Ishikawa (cell line): ENCODE measurements at regions not wholly inside any gene's neighbourhood (a gene's known extent, or its start where the extent isn't known, plus 50 kb on each side); places are given as distances from the start of the nearest gene placed in this dataset.

Source experiments
- CEBPB ChIP-seq: IDR thresholded peaks from 2 replicates; pipeline ENCODE4 v1.6.1; 2012
- CREB1 ChIP-seq: IDR thresholded peaks from 2 replicates; pipeline ENCODE4 v1.6.1; 2012; ENCODE audit warnings: low read depth
- EGR1 ChIP-seq: IDR thresholded peaks from 2 replicates; pipeline ENCODE4 v1.6.1; 2012
- EP300 ChIP-seq: IDR thresholded peaks from 2 replicates; pipeline ENCODE4 v1.6.1; 2012; ENCODE audit warnings: borderline replicate concordance
- FOXM1 ChIP-seq: IDR thresholded peaks from 2 replicates; pipeline ENCODE4 v1.6.1; 2012; ENCODE audit warnings: low read depth, borderline replicate concordance
- NFIC ChIP-seq: IDR thresholded peaks from 2 replicates; pipeline ENCODE4 v1.6.1; 2012
- RAD21 ChIP-seq: IDR thresholded peaks from 2 replicates; pipeline ENCODE4 v1.6.1; 2012; ENCODE audit warnings: low read depth
- TAF1 ChIP-seq: IDR thresholded peaks from 2 replicates; pipeline ENCODE4 v1.6.1; 2012; ENCODE audit warnings: low read depth, mild to moderate bottlenecking
- TCF12 ChIP-seq: IDR thresholded peaks from 2 replicates; pipeline ENCODE4 v1.6.1; 2012; ENCODE audit warnings: low read depth
- TEAD4 ChIP-seq: IDR thresholded peaks from 2 replicates; pipeline ENCODE4 v1.6.1; 2012
- YY1 ChIP-seq: IDR thresholded peaks from 2 replicates; pipeline ENCODE4 v1.6.1; 2012; ENCODE audit warnings: low read depth
- ZBTB7A ChIP-seq: IDR thresholded peaks from 2 replicates; pipeline ENCODE4 v1.6.1; 2012; ENCODE audit warnings: low read depth
- TF ChIP-seq, protein P1 (sequence below): IDR thresholded peaks from 2 replicates; pipeline ENCODE4 v1.6.1; 2012
- TF ChIP-seq, protein P2 (sequence below): IDR thresholded peaks from 2 replicates; pipeline ENCODE4 v1.6.1; 2012; ENCODE audit warnings: low read depth, mild to moderate bottlenecking
- TF ChIP-seq, protein P3 (sequence below): IDR thresholded peaks from 2 replicates; pipeline ENCODE4 v1.6.1; 2012

DNA sequence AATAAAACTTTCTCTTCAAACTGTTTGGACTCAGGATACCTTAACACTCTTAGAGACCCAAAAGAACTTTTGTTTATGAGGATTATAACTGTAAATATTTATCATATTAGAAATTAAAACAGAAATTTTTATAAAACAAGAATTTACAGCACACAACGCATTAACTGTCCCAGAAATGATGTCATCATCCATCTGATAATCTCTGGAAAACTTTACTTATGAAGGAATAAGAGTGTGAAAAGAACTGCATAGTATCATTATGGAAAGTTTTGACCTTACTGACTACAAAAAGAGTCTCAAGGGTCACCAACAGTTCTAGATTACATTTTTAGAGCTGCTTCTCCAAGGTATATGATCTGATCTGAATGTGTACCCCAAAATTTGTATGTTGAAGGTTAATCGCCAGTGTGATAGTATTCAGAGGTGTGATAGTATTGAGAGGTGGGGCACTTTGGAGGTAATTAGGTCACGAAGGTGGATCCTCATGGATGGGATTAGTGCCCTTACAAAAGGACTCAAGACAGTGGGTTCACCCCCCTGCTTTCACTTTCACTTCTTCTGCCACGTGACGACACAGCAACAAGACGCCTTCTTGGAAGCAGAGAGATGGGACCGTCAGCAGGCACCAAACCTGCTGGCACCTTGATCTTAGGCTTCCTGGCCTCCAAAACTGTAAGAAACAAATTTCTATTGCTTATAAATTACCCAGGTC lies 95.7 kb upstream of the NR5A2 start:
- TF ChIP-seq EGR1 = no peak
- TF ChIP-seq, protein P1, sequence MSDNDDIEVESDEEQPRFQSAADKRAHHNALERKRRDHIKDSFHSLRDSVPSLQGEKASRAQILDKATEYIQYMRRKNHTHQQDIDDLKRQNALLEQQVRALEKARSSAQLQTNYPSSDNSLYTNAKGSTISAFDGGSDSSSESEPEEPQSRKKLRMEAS = no peak
- no peak for TF ChIP-seq TCF12
- TF ChIP-seq EP300 = no peak
- no peak for TF ChIP-seq TAF1

DNA sequence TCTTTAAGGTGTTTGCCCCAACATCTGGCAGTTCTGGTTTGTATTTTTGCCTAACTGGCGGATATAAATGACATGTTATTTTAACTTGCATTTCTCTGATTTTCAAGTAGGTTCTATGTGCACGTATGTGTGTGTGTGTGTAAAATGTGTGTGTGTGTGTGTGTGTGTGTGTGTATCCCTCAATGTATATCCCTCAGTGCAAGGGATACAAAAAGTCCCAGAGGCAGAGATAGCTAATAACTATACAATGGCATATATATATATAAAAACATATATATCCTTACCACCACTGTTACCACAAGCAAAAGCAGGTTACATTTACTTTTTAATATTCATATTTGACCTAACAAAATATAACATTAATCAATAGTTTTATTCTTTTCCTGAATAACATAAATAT lies 95.0 kb upstream of the NR5A2 start:
- TF ChIP-seq CEBPB (no peak), YY1 (no peak), FOXM1 (no peak), NFIC (no peak), TAF1 (no peak), ZBTB7A (no peak)
- TF ChIP-seq, protein P2, sequence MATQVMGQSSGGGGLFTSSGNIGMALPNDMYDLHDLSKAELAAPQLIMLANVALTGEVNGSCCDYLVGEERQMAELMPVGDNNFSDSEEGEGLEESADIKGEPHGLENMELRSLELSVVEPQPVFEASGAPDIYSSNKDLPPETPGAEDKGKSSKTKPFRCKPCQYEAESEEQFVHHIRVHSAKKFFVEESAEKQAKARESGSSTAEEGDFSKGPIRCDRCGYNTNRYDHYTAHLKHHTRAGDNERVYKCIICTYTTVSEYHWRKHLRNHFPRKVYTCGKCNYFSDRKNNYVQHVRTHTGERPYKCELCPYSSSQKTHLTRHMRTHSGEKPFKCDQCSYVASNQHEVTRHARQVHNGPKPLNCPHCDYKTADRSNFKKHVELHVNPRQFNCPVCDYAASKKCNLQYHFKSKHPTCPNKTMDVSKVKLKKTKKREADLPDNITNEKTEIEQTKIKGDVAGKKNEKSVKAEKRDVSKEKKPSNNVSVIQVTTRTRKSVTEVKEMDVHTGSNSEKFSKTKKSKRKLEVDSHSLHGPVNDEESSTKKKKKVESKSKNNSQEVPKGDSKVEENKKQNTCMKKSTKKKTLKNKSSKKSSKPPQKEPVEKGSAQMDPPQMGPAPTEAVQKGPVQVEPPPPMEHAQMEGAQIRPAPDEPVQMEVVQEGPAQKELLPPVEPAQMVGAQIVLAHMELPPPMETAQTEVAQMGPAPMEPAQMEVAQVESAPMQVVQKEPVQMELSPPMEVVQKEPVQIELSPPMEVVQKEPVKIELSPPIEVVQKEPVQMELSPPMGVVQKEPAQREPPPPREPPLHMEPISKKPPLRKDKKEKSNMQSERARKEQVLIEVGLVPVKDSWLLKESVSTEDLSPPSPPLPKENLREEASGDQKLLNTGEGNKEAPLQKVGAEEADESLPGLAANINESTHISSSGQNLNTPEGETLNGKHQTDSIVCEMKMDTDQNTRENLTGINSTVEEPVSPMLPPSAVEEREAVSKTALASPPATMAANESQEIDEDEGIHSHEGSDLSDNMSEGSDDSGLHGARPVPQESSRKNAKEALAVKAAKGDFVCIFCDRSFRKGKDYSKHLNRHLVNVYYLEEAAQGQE = no peak
- TF ChIP-seq, protein P3, sequence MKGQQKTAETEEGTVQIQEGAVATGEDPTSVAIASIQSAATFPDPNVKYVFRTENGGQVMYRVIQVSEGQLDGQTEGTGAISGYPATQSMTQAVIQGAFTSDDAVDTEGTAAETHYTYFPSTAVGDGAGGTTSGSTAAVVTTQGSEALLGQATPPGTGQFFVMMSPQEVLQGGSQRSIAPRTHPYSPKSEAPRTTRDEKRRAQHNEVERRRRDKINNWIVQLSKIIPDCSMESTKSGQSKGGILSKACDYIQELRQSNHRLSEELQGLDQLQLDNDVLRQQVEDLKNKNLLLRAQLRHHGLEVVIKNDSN = no peak

DNA sequence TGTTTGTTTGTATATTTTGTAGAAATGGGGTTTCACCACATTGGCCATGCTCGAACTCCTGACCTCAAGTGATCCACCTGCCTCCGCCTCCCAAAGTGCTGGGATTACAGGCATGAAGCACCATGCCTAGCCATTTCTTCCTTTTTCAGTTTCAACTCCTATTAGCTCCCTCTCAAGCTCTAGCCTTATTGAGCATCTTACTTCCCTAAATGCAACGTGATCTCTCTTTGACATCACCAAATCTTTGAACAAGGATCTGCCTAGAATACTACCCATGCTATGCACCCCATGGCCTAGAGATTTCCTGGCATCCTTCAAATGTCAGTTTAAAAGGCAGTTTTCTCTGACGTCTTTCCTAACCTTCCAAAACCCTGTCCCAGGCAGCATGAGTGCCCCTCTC lies 91.1 kb upstream of the NR5A2 start:
- TF ChIP-seq RAD21 (no peak), TEAD4 (no peak), NFIC (no peak), YY1 (no peak), TCF12 (no peak), ZBTB7A (no peak), TAF1 (no peak), EP300 (no peak), FOXM1 (no peak)
- TF ChIP-seq, protein P1 = no peak
- TF ChIP-seq, protein P3 = no peak

DNA sequence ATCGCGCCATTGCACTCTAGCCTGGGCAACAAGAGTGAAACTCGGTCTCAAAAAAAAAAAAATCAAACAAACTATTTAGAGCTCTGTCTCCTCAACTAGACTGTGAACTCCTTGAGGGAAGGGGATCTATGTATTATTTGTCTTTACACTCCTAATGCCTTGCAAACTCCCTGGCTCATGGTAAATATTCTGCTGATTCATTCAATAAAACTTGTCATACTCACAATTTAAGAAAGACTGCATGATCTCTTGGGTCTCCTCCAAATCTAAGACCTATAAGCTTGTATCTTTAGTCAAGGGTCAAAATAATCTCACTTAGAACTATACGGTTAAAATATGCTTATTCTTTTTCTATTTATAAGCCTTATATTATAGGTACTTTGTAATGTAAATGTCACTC lies 90.3 kb upstream of the NR5A2 start:
- no peak for TF ChIP-seq RAD21
- TF ChIP-seq EGR1 = no peak
- no peak for TF ChIP-seq CREB1
- no peak for TF ChIP-seq EP300
- TF ChIP-seq, protein P1 = no peak
- TF ChIP-seq TAF1 = no peak
- TF ChIP-seq TEAD4 = no peak
- no peak for TF ChIP-seq CEBPB
- TF ChIP-seq, protein P2 = no peak
- no peak for TF ChIP-seq NFIC
- TF ChIP-seq ZBTB7A = no peak
- TF ChIP-seq TCF12 = no peak
- TF ChIP-seq, protein P3 = no peak
- TF ChIP-seq FOXM1 = no peak
- no peak for TF ChIP-seq YY1

DNA sequence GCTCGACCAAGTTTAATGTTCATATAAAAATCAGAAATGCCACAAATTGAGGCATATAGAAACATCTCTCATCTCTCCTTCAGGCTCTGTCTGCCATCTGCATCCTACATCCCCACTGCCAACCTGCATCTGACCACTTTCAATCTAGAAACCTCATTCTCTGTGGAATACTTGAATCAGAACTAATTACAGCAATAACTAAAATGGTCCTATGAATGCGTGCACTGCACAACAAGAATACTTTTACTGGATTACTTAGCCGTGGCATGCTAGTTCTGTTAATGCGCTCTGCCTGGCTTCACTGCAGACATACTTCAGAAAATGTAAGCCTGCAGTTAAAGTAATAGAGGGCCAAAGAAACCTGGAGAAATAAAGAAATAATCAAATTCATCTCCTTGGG lies 89.8 kb upstream of the NR5A2 start:
- TF ChIP-seq CREB1 = no peak
- no peak for TF ChIP-seq TAF1
- no peak for TF ChIP-seq CEBPB
- TF ChIP-seq EP300 = no peak
- no peak for TF ChIP-seq YY1
- TF ChIP-seq, protein P2 = no peak
- TF ChIP-seq TCF12 = no peak
- no peak for TF ChIP-seq TEAD4
- no peak for TF ChIP-seq EGR1
- TF ChIP-seq, protein P3 = no peak
- no peak for TF ChIP-seq FOXM1
- TF ChIP-seq RAD21 = no peak
- no peak for TF ChIP-seq ZBTB7A
- TF ChIP-seq, protein P1 = no peak
